ENCODE measurements at regions not wholly inside any gene's neighbourhood (a gene's known extent, or its start where the extent isn't known, plus 50 kb on each side); places are given as distances from the start of the nearest gene placed in this dataset.

DNA sequence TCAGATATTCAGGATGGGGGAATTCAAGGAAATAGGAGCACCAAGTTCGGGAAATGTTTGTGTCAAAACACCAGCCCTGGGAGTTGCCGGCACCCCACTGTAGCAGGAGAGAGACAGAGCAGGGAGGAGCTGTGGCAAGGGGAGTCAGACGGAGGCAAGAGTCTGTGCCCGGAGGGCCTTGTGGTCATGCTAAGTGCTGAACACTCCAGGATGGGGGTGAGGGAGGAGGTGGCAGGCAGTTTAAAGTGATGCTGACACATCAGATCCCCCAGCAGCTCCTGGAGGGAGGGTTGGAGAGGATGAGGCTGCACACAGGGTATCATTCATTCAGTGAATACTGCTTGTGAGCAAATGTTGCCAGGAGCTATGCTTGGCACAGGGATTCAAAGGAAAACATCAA lies 150.3 kb upstream of the ETV3 start:
- Histone ChIP-seq H3K4me3 (ENCODE audit: low read length) (no peak overlapping the region), H3K4me1 (ENCODE audit: control insufficient read depth, insufficient read depth, low read length) (peaks cover 5% of the 10 kb centered on the region), H3K9me3 (ENCODE audit: control insufficient read depth, low read length) (no peaks in the 10 kb centered on the region), H3K36me3 (ENCODE audit: control insufficient read depth, insufficient read depth, low read length, severe bottlenecking) (no peaks in the 10 kb centered on the region), H3K27me3 (replicated peaks; ENCODE audit: control insufficient read depth, insufficient read depth, low read length) (peaks cover 19% of the 10 kb centered on the region), H3K9ac (ENCODE audit: low read length) (no peak overlapping the region)
- no peak for DNase-seq (ENCODE audit: low read depth)

DNA sequence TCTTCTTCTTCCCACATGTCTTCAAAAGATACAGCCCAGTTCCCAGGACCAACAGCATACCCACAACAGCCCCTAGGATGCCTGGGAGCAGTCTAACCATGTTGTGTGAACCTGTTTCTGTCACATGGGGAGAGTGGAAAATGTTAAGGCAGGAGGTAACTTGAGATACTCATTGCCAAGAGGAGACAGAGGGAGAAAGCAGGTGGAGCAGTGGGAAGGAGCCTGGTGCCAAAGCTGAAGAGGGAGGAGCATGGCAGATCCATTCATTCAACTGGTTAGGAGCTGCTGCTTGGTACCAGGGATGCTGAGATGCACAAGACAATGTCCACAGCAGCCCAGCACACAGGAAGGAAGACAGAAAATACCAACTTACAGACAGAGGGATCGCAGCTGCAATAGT lies 149.8 kb upstream of the ETV3 start:
- H3K9ac ChIP-seq (ENCODE audit: low read length), result no peak overlapping the region
- peaks cover 5% of the 10 kb centered on the region for H3K4me1 ChIP-seq (ENCODE audit: control insufficient read depth, insufficient read depth, low read length)
- no peak overlapping the region for H3K4me3 ChIP-seq (ENCODE audit: low read length)
- DNase-seq (ENCODE audit: low read depth), result no peak
- H3K36me3 ChIP-seq (ENCODE audit: control insufficient read depth, insufficient read depth, low read length, severe bottlenecking), result no peaks in the 10 kb centered on the region
- no peaks in the 10 kb centered on the region for H3K9me3 ChIP-seq (ENCODE audit: control insufficient read depth, low read length)
- peaks cover 24% of the 10 kb centered on the region for H3K27me3 ChIP-seq (replicated peaks; ENCODE audit: control insufficient read depth, insufficient read depth, low read length)

DNA sequence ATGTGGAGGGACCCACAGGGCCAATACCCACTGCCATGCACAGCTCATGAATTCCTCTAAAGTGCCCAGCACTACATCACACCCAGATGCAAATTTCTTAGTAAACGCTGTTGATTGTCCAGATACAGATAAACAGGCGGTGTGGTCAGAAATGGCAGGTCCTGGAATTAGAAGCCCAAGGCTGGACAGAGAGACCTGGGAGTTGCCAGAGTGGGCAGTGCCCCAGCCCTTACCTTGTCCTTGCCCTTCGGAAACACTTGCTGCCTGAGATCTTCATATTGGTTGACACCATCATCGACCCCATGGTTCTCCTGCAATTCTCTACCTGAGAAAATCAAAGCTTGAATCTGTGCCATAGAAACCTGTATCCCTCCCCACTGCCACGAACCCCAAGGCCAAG lies 149.3 kb upstream of the ETV3 start:
- Histone ChIP-seq H3K9ac (ENCODE audit: low read length) (no peak overlapping the region), H3K36me3 (ENCODE audit: control insufficient read depth, insufficient read depth, low read length, severe bottlenecking) (no peaks in the 10 kb centered on the region), H3K27me3 (replicated peaks; ENCODE audit: control insufficient read depth, insufficient read depth, low read length) (peaks cover 30% of the 10 kb centered on the region), H3K4me3 (ENCODE audit: low read length) (no peak overlapping the region), H3K4me1 (ENCODE audit: control insufficient read depth, insufficient read depth, low read length) (peaks cover 5% of the 10 kb centered on the region), H3K9me3 (ENCODE audit: control insufficient read depth, low read length) (no peaks in the 10 kb centered on the region)
- no peak for DNase-seq (ENCODE audit: low read depth)

DNA sequence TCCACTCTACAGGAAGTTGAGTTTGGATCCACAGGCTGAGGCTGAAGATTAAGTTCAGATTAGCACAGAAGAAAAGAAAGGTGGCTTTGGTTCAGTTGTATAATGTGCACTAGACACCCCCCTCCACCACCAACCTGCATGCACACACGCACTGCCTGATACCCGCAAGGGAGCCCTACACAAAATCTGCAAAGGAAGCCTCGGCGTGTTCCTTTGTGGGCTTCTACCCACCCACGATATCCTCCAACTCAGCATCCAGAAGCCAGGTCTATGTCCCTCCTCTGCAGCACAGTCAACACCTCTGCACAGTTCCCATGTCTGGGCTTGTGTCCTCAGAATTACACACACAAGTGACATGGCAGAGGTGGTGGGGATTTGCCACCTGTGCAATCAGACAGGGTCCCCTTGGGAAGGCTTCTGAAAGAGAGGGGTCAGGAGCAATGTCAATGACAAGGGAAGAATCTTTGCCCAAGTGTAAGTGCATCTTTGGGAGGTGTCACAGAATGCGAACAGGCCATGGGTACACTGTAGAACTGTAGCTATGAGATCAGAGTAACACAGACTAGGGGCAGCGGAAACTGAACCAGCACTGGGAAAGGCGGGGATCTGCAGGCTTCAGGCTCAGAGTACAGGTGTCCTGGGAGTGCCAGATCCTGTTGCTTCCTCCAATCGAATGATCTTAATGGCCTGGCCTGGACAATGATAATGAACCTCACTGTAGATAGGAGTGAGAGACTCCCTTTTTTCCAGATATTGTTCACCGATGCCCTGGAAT lies 148.6 kb upstream of the ETV3 start:
- H3K9ac ChIP-seq (ENCODE audit: low read length), result no peak overlapping the region
- no peak overlapping the region for H3K4me3 ChIP-seq (ENCODE audit: low read length)
- DNase-seq (ENCODE audit: low read depth), result no peak
- peaks cover 35% of the 10 kb centered on the region for H3K27me3 ChIP-seq (replicated peaks; ENCODE audit: control insufficient read depth, insufficient read depth, low read length)
- H3K4me1 ChIP-seq (ENCODE audit: control insufficient read depth, insufficient read depth, low read length), result peaks cover 5% of the 10 kb centered on the region
- H3K36me3 ChIP-seq (ENCODE audit: control insufficient read depth, insufficient read depth, low read length, severe bottlenecking), result no peaks in the 10 kb centered on the region
- H3K9me3 ChIP-seq (ENCODE audit: control insufficient read depth, low read length), result no peaks in the 10 kb centered on the region

DNA sequence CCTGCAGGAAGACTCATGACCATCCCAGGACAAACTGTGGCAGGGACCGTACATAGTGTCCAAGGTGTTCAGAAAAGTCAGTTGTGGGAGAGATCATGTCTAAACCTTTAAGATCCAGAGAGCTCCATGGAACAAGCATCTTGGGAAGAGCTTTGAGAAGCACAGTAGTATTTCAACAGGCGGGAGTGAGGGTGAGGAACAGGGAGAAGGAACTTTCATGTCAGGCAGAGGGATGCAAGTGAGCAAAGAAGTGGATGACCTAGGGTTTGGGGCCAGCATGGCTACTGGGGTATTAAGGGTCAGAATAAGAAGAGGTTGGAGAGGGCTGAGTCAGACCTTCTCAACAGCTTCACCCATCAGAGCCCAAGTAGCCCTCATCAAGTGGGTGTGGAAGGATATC lies 147.9 kb upstream of the ETV3 start:
- DNase-seq (ENCODE audit: low read depth), result no peak
- Histone ChIP-seq H3K9ac (ENCODE audit: low read length) (no peak overlapping the region), H3K36me3 (ENCODE audit: control insufficient read depth, insufficient read depth, low read length, severe bottlenecking) (no peaks in the 10 kb centered on the region), H3K27me3 (replicated peaks; ENCODE audit: control insufficient read depth, insufficient read depth, low read length) (peaks cover 37% of the 10 kb centered on the region), H3K4me1 (ENCODE audit: control insufficient read depth, insufficient read depth, low read length) (peaks cover 5% of the 10 kb centered on the region), H3K4me3 (ENCODE audit: low read length) (no peak overlapping the region), H3K9me3 (ENCODE audit: control insufficient read depth, low read length) (no peaks in the 10 kb centered on the region)

DNA sequence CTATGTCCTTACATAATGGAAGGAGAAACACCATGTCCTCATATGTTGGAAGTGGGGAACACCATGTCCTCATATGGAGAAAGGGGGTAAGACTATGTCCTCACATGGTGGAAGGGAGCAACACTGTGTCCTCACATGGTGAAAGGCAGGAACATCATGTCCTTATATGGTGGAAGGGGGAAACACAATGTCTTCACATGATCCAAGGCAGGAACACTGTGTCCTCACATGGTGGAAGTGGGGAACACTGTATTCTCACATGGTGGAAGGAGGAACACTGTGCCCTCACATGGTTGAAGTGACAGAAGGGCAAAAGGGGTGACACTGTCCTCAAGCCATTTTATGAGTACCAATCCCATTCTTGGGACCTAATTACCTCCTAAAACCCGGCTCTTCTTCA lies 146.3 kb upstream of the ETV3 start:
- no peak for DNase-seq (ENCODE audit: low read depth)
- H3K27me3 ChIP-seq (replicated peaks; ENCODE audit: control insufficient read depth, insufficient read depth, low read length), result peaks cover 45% of the 10 kb centered on the region
- H3K36me3 ChIP-seq (ENCODE audit: control insufficient read depth, insufficient read depth, low read length, severe bottlenecking), result no peaks in the 10 kb centered on the region
- no peaks in the 10 kb centered on the region for H3K9me3 ChIP-seq (ENCODE audit: control insufficient read depth, low read length)
- H3K4me3 ChIP-seq (ENCODE audit: low read length), result no peak overlapping the region
- H3K4me1 ChIP-seq (ENCODE audit: control insufficient read depth, insufficient read depth, low read length), result peaks cover 5% of the 10 kb centered on the region
- H3K9ac ChIP-seq (ENCODE audit: low read length), result no peak overlapping the region

DNA sequence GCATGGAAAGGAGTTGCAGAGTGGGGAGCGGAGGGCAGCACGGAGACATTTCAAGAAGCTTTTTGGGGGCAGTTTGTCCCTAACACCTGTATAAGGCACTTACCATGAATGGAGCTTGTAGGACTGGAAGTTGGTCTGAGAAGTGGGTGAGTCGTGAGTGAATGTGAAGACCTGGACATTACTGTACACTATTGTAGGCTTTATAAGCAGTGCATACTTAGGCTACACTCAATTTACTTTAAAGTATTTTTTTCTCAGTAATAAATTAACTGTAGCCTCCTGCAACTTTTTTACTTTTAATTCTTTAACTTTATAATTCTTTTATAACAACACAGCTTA lies 141.6 kb upstream of the ETV3 start:
- no peak for DNase-seq (ENCODE audit: low read depth)
- peaks cover 4% of the 10 kb centered on the region for H3K4me1 ChIP-seq (ENCODE audit: control insufficient read depth, insufficient read depth, low read length)
- H3K9me3 ChIP-seq (ENCODE audit: control insufficient read depth, low read length), result no peaks in the 10 kb centered on the region
- no peak overlapping the region for H3K9ac ChIP-seq (ENCODE audit: low read length)
- peaks cover 48% of the 10 kb centered on the region for H3K27me3 ChIP-seq (replicated peaks; ENCODE audit: control insufficient read depth, insufficient read depth, low read length)
- no peaks in the 10 kb centered on the region for H3K36me3 ChIP-seq (ENCODE audit: control insufficient read depth, insufficient read depth, low read length, severe bottlenecking)
- no peak overlapping the region for H3K4me3 ChIP-seq (ENCODE audit: low read length)

DNA sequence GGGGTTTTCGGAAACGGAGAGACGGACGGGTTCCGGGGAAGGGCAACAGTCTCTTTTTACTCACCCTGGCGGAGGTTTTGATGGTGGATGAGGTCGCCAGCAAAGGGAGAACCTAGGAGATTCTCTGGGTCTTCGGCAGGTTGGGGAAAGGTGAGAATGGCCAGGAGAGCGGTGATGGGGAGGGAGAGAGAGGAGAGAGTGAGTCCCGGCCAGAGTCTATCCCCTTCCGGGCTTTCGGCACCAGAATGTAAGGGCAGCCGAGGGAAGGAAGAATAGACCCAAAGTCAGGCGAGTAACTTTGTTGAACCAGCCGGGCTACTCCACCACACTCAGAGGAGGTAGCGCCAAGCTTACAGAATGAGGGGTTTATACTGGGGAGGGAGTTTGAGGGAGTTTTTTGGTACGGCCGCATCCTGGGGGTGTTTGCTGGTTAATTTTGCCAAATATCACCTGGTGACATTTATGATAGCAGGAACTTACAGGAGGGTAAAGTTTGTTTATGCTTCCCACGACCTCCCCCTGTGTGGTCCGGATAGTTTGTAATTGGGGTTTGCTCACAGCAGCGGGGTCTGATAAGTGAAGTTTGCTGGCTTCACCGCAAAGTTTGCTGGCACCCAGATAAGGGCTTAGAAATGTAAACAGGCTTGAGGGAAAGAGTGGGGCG lies 141.1 kb upstream of the ETV3 start:
- DNase-seq (ENCODE audit: low read depth), result no peak
- H3K4me1 ChIP-seq (ENCODE audit: control insufficient read depth, insufficient read depth, low read length), result peaks cover 4% of the 10 kb centered on the region
- H3K4me3 ChIP-seq (ENCODE audit: low read length), result no peak overlapping the region
- peaks cover 48% of the 10 kb centered on the region for H3K27me3 ChIP-seq (replicated peaks; ENCODE audit: control insufficient read depth, insufficient read depth, low read length)
- H3K9me3 ChIP-seq (ENCODE audit: control insufficient read depth, low read length), result no peaks in the 10 kb centered on the region
- H3K36me3 ChIP-seq (ENCODE audit: control insufficient read depth, insufficient read depth, low read length, severe bottlenecking), result no peaks in the 10 kb centered on the region
- H3K9ac ChIP-seq (ENCODE audit: low read length), result no peak overlapping the region

DNA sequence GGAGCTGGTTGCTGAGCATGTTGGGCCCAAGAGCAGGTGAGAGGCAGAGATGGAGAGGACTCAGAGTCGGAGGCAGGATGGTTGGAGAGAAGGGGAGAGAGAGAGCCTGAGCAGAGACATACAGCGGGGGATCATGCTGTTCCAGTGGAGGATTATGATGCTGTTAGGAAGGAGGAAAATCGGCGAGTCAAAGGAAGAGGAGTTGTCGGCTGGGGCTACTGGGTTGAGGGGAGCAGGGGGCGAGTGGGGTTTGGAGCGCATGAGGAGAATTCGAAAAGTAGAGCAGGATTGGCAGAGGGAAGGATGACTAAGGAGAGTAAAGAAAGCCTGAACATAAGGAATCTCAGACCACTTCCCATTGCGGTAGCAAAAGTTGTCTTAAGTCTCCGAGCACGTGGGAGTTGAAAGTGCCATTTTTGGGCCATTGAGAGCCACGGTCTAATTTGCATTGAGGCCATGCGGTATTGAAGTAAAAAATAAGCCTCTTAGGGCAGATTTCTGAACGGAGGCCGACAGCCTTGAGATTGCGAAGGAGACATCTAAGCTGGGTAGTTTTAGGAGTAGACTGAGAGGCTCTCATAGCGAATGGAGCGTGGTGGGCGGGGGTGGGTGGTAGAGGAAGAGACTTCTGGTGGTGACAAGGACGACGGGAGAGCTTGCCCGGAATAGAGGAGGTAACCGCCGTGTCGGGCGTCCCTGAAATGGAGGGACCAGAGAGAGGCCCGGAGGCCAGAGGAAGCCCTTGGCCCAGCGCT lies 140.4 kb upstream of the ETV3 start:
- Histone ChIP-seq H3K4me3 (ENCODE audit: low read length) (no peak overlapping the region), H3K9ac (ENCODE audit: low read length) (no peak overlapping the region), H3K4me1 (ENCODE audit: control insufficient read depth, insufficient read depth, low read length) (peaks cover 4% of the 10 kb centered on the region), H3K27me3 (replicated peaks; ENCODE audit: control insufficient read depth, insufficient read depth, low read length) (peaks cover 47% of the 10 kb centered on the region), H3K36me3 (ENCODE audit: control insufficient read depth, insufficient read depth, low read length, severe bottlenecking) (no peaks in the 10 kb centered on the region), H3K9me3 (ENCODE audit: control insufficient read depth, low read length) (no peaks in the 10 kb centered on the region)
- DNase-seq (ENCODE audit: low read depth), result no peak

DNA sequence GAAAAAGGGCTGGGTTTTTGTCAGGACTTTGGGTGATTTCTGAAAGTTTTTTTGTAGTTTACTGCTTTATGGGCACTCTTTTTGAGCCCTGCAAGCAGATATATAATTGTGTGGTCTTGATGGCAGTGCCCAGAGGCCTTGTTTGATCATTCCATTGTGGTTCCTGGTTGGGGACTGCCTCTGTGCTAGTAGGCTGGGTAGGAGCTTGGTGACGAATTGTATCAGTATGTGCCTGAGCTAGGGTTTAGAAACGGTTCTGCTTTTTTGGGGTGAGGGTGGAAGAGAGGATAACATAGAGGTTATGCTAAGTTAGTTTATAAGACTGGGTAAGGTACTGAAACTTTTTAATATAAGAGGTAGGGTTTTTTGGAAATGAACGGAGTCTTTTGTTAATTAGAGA lies 139.7 kb upstream of the ETV3 start:
- no peaks in the 10 kb centered on the region for H3K9me3 ChIP-seq (ENCODE audit: control insufficient read depth, low read length)
- no peaks in the 10 kb centered on the region for H3K36me3 ChIP-seq (ENCODE audit: control insufficient read depth, insufficient read depth, low read length, severe bottlenecking)
- H3K4me1 ChIP-seq (ENCODE audit: control insufficient read depth, insufficient read depth, low read length), result peaks cover 4% of the 10 kb centered on the region
- no peak overlapping the region for H3K9ac ChIP-seq (ENCODE audit: low read length)
- H3K27me3 ChIP-seq (replicated peaks; ENCODE audit: control insufficient read depth, insufficient read depth, low read length), result peaks cover 40% of the 10 kb centered on the region
- no peak for DNase-seq (ENCODE audit: low read depth)
- H3K4me3 ChIP-seq (ENCODE audit: low read length), result no peak overlapping the region

DNA sequence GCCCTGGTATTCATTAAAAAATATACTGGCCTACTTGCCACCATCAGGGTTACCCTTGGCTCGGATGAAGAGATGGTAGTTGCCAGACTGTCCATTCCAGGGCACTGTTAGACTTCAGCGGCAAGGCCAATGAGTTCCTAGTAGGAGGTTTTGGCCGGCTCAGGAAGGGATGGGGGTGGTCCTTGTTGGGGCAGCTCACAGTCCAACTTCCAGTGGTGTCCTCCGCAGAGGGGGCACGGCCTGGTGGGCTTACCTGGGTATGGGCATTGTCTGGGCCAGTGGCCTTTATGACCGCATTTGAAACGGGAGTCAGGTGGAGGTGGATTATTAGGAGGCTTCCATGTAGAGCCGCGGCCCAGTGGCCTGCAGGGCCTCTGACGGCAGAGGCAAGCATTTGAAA lies 139.1 kb upstream of the ETV3 start:
- no peak for DNase-seq (ENCODE audit: low read depth)
- Histone ChIP-seq H3K9me3 (ENCODE audit: control insufficient read depth, low read length) (no peaks in the 10 kb centered on the region), H3K4me3 (ENCODE audit: low read length) (no peak overlapping the region), H3K27me3 (replicated peaks; ENCODE audit: control insufficient read depth, insufficient read depth, low read length) (peaks cover 35% of the 10 kb centered on the region), H3K9ac (ENCODE audit: low read length) (no peak overlapping the region), H3K36me3 (ENCODE audit: control insufficient read depth, insufficient read depth, low read length, severe bottlenecking) (no peaks in the 10 kb centered on the region), H3K4me1 (ENCODE audit: control insufficient read depth, insufficient read depth, low read length) (peaks cover 4% of the 10 kb centered on the region)
